ENCODE measurements at regions not wholly inside any gene's neighbourhood (a gene's known extent, or its start where the extent isn't known, plus 50 kb on each side); places are given as distances from the start of the nearest gene placed in this dataset.

DNA sequence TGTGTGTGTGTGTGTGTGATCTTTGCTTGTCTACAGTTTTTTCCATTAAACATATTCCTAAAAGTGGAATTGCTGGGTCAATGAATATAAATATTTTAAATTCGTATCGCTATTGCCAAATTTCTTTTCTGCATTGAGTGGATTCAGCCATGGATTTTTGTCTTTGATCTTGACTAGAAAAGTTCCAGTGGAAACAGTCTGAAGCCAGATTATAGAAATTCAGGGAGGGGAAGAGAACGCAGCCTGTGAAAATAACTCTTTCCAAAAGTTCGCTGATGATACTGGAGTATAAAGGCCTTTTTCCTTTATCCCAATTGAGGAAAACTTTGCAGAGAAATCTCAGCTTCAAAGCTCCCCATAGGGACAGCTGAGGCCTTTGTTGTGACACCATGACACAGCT is 292.3 kb upstream of the CD180 start:
- no peak for DNase-seq

DNA sequence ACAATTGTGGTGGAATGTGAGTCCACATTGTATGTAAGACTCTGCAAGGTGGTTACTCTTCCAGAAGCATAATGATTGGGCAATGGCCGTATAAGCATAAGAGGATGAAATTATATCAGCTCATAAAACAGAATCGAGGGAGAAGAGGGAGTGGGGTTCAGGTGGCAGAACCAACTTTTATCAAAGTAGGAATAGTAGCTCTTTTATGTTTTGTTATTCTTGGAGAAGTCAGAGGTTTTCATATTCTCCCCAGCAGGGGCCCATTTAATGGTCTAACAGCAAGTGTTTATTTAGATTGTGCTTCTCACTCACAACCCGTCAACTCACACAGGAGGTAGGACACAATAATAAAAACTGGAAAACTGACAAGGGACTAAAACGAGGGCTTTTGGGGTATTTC is 291.3 kb upstream of the CD180 start:
- no peak for DNase-seq

- DNase-seq, result no peak
Measured at GRCh38 chr5:67483453-67484030, 286.9 kb upstream of the CD180 start.

GRCh38 chr5:67481362-67481761 is 284.8 kb upstream of the CD180 start:
- DNase-seq, result no peak

GRCh38 chr5:67478337-67478736 is 281.7 kb upstream of the CD180 start:
- no peak for DNase-seq

DNA sequence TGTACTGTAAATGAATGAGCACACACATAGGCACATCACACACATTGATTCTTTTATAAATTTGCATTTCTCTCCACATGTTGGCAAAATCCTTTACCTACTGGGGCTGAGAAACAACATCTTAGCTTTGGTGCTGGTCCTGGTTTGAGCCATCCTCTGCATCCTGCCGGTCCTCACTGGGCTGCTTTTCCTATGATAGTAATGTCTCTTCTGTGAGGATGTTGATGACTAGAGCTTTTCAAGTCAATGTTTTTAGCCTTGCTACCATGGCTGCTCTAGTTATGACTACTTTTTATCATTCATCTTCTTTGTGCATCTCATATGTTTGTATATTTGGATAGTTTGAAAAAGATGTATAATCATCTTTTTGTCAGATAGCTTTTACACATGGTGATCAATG is 280.4 kb upstream of the CD180 start:
- DNase-seq, result no peak

GRCh38 chr5:67476531-67476930 is 279.9 kb upstream of the CD180 start:
- no peak for DNase-seq

- DNase-seq, result no peak
Measured at GRCh38 chr5:67475489-67475888, 278.9 kb upstream of the CD180 start.

DNA sequence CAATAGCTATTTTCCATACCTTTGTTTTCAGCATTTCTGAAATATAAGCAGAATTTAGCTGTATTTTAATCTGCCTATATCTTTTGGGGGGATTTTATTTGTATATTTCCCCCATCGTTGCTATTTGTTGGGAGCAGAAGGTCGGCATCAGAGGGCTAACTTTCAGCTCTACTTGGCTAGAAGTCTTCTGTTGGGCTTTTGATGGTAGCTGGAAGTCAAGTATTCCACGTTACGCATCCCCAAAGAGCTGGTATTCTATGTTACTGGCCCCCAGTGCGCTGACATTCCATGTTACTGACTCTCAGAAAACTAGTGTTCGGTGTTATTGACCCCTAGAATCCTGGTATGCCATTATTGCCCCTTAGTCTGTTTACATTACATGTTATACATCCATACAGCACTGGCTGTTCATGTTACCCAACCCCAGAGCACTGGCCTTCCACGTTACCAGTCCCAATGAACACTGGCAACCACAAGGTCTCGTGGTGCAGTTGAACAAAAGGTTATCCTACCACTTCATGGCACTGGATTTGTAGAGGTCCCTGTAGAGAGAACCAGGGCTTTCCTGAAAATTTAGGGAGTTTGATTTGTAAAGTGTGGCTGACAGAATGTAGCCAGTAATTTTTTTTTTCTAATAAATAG is 278.1 kb upstream of the CD180 start:
- no peak for DNase-seq

DNA sequence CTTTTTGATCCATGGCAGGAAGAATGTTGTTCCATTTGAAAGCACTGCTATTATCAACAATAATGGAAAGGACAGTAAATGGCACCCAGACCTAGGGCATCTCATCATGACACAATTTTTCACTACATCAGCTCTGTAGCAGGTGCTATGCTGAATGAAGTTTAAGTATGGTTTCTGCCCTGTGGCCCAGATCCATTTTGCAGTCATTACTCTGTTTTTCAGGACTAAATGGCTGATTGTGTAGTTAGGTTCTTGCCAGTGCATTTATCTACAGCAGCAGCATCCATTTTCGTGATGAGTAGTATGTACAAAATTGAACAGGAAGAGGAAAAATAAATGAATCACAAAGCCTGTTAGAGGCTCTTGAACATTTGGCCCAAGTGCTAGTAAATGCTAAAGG is 270.5 kb upstream of the CD180 start:
- no peak for DNase-seq

DNA sequence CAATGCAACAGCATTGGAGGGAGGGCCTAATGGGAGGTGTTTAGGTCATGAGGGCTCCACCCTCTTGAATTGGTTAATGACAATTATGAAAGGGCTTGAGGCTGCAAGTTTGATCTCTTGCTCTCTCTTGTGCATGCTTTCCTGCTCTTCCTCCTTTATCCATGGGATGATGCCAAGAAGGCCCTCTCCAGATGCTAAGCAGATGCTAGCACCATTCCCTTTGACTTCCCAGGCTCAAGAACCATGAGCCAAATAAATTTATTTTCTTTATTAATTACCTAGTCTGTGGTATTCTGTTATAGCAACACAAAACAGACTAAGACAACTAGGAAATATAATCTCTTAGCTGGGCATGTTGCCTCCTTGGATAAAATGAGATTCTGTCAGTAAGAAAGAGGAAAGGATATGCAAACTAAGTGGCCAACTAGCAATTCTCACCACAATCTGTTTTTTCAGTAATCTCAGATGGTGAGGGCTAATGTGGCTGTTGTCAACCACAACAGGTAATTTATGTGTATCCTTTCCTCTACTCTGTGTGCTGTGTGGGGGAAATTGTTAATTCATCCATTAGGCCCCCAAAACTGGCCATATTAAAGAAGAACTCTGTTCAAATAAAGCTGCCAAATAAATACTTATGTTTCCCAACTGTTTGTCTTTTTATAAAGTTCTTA is 269.1 kb upstream of the CD180 start:
- no peak for DNase-seq

DNA sequence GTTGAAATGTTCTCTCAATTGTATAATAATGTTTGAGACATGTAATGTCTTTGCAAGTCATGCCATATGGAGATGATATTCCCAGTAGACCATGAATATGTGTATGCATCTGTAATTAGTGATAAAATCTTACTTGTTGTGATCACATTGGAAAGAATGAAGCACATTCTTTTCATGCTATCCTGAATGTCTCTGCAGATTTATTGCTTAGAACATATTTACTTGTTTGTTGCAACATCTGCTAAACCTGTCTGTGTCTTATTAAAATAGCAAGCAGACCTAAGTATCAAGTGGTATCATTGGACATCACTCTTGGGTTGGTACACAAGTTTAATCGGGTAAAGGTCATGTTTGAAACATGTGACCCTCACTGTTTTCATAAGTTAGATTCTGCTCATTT is 265.5 kb upstream of the CD180 start:
- DNase-seq, result no peak

DNA sequence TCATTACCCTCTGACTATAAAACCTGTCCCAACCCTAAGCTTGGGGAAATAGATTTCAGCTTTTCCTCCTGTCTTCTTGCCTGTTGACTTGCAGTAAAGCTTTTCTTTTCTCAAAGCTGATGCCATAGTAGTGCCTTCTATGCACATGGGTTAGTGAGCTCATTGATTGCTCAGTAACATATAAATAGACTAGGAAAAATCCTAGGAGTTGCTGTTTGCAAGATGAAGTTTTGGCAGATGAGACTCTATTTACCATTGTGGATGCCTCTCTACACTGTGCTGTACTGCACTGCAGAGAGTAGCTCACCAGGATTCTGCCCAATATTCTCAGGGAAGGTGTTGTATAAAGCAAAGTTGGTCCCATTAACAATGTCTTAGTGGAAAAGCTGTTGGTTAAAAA is 262.7 kb upstream of the CD180 start:
- DNase-seq, result no peak

- no peak for DNase-seq
Measured at GRCh38 chr5:67455970-67456369, 259.4 kb upstream of the CD180 start.

DNA sequence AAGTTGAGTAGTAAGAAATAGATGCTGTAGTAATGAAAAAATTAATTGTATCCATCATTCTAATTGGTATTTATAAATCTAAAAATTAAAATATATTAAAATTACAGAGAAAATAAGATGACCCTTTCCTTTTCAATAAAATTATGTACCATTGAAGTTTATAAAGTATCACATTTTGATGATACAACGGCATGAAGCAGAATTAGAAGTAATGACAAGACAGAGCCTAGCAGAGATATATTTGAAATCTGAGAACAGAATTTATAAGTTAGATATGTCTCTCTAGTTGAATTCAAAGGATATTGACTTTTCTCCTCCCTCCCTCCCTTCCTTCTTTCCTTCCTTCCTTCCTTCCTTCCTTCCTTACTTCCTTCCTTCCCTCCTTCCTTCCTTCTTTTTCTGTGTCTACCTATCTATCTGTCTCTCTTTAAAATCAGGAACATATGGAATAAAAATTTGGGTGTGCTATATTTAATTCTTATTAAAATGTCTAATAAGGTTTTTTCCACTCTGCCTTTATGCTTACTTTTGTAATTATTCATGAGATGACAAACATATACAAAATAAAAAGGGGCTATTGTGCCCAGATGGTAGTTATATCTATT is 258.5 kb upstream of the CD180 start:
- no peak for DNase-seq

DNA sequence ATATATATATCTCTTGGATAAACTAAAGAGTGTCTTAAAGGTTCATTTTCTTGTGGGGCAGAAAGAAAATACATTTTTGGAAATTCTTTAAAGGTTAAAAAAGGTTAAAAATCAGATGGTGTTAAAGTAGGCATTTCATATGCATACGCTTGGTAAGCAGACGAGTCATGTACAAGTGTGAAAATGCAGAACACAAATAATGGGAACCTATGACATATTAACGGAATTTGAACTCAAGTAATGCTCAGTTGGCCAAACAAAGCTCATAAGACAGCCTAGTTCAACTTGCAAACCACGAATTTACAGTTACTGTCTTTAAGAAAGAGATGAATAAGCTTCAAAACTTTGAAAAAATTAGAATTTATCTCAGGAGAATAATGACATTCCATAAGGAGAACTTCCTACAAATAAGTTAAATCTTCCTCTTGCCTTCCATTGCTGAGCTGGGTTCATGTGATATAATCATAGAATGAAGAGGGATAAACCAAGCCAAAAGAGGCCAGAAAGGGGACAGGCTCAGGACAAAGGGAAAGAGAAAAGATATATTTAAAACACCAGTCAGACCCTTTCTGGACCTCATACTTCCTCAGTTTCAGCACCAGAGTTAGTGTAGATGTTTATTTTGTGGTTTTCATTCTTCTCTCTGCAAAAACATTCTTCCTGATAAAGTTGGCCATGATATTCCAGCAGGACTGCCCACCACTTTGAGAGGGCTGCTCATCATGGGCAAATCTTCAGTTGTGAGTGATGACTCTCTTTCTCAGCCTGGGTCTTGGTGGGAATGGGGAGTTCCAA is 256.7 kb upstream of the CD180 start:
- no peak for DNase-seq

DNA sequence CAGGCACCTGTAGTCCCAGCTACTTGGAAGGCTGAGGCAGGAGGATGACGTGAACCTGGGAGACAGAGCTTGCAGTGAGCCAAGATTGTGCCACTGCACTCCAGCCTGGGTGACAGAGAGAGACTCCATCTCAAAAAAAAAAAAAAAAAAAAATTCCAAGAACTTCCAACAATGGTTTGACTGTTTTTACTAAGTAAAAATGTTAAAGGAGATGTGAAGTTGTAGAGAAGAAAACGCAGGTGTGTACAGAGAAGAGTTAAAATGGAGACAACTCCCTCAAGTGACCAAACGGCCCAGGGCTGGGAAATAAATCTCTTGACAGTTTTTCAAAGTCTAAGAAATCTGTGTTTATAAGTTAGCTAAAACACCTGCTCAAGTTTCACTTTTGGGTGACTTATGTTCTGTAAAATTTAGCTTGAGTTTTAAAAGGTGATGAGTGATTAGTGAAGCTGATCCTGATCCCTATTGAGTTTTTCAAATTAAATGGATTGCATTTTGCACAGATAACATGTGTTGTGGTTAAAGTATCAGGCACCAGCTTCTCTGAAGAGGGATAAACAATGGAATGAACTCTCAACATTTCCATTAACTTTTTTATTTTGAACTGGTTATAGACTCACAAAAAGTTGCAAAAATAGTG is 255.2 kb upstream of the CD180 start:
- no peak for DNase-seq

- DNase-seq, result no peak
Measured at GRCh38 chr5:67447732-67448131, 251.1 kb upstream of the CD180 start.

DNA sequence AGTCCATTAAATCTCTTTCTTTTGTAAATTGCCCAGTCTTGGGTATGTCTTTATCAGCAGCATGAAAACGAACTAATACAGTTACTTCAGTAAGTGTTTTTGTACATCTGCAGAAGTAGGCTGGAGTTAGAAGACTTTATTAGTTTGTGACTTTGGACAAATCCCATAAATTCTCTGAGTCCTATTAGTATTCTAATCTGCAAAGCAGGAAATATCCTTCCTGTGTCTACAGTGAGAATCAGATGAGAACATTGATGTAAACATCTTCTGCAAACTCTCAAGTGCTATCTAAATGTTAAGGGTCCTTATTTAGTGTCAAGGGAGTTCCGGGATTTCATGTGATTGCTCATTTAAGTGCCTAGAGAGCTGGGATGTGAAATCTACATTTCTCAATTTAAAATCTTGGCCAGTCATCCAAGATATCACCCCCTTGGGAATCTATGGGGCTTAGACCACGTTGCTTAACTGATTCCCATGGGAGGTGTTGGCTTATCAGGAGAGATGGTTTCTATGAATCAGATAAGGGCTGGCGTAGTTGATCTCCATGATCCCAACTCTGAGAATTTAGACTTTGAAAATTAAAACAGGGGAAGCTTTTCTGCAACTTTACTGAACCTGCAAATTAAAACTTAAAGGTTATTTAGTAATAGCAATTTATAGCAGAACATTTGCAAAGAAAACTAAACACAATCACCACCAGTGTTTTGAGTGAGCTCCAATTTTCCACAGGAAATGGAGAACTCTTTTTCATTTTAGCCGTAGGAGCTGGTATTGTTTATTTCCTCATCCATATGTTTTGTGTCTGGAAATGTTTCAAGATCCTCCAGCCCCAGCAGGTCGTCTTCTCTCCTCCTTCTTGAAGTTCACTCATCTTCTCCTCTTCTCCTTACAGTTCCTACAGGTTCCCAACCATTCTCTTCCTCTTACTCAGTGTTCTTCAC is 241.6 kb upstream of the CD180 start:
- no peak for DNase-seq

GRCh38 chr5:67435032-67435431 is 238.4 kb upstream of the CD180 start:
- no peak for DNase-seq
